NAMALWA (cell line): ENCODE measurements at regions not wholly inside any gene's neighbourhood (a gene's known extent, or its start where the extent isn't known, plus 50 kb on each side); places are given as distances from the start of the nearest gene placed in this dataset.

Experiments
- DNase-seq: peaks from one replicate; pipeline ENCODE4 v3.0.0-alpha.2; 2015; ENCODE audit warnings: low spot score

DNA sequence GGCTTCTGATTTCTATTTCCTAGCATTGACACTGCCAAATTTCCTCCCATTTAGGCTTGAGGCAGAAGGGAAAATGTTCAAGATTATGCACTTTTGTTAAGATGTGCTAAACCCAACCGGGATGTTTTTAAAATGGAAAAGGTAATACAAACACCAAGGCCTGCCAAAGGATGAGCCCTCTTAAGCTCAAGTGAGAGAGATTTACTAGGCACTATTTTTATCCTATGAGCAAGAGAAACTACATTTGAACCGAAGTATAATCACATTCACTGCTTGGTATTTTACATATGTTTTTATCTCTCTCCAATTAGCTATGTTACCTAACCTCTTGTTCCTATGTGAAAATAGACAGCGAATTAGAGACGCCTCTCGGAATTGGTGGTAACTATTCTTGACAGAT, 295.8 kb downstream of the GABRB3 start:
- no peak for DNase-seq

DNA sequence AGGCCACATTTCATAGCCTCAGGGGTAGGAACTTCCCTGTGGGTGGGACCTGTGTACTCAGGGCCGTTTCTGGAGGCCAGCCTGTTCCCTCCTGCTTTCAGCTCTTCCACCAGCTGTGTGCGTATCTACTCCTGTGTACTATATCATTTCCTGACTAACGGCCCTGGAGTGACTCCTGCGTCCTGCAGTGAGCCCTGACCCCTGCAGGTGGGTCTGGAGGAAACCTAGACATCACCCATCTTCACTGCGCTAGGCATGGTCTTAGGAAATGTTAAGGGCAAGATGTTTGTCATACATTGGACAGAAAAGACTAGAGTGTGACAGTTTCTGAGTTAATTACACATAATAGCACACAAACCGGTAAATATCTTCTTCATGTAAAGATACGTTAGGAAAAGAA, 297.3 kb downstream of the GABRB3 start:
- no peak for DNase-seq

GRCh38 chr15:26472661-26473060, 300.2 kb downstream of the GABRB3 start:
- no peak for DNase-seq

DNA sequence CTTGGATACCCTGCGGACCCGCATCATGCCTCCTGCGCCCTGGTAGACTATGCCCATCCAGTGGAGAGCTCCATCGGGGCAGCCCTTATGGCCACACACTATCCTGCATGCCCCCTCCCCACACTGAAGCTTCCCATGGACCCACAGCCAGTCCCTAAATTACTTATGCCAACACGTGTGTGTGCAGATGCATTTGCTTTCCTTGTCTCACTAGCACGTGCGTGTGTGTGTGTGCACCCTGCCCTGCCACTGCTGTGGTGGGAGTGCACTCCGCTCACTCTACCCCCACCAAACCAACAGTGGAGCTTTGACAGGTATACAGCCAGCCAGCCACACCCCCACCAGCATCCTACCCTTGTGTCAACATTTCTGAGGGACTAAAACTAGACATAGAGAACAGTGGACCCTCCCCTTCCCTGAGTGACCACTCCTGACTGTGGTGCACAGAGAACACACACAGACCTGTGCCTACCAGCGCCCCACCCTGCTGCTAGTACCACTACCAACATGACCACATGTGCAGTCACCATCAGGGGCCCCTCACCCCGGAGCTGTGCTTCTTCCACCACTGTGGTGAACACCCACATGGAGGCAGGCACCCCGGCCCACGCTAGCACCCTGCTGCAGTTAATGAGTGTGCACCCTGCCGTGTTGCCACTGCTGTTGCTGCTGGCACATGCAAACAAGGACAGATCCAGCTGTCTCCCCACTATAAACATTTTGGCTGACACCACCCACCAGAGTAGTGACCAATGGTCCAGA, 310.8 kb downstream of the GABRB3 start:
- DNase-seq: no peak

DNA sequence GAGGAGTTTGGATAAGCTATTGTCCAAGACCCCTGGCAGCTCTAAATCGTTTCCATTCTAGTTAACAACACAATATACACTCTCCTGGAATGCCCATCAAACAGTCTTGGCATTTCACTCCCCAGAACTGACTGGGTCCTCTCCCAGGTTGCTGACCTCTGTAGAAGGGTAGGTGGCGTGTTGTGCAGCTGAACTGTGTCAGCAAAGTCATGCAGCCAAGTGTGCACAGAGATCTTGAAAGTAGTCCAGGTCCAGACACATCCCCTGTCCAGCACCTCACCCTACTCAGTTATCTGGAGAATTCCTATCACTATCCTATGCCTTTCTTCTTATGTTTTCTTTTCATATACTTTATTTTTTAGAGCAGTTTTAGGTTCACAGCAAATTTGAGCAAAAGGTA, 312.7 kb downstream of the GABRB3 start:
- DNase-seq: no peak

GRCh38 chr15:26455828-26456227, 317.0 kb downstream of the GABRB3 start:
- no peak for DNase-seq

DNA sequence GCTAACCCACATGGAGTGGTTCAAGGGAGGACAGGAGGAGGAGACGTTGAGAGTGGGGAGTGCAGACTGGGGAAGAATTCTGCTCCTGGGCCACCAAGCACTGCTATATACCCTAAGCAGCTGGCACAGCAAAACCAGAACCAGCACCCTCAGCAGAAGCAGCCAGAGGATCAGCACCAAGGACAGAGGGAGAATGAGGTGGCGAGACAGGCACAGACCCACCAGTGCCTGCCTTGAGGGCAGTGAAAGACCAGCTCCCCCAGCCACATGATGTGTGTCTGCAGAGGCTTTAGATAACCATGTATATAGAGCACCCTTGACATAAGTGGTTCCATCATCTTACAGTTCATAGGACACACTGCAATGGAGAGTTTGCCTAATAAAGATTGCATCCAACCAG, 319.0 kb downstream of the GABRB3 start:
- no peak for DNase-seq

DNA sequence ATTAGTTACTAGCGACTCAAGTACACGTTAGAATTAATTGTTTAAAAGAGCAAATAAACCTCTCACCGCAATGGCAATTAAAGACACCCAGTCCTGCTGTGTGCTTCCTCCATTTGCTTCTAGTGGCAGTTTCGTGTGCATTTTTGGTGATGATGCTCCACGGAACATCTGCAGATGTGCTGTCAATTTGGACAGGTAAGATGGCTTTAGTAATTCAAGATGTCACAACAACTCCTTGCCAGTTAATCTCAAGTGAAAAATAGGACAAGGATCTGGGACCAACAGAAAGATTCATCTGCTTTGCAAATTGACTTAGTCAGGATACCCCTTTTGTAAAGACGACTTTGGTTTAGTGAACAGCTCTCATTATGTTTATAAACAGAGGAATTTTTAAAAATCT, 320.9 kb downstream of the GABRB3 start:
- DNase-seq: no peak

DNA sequence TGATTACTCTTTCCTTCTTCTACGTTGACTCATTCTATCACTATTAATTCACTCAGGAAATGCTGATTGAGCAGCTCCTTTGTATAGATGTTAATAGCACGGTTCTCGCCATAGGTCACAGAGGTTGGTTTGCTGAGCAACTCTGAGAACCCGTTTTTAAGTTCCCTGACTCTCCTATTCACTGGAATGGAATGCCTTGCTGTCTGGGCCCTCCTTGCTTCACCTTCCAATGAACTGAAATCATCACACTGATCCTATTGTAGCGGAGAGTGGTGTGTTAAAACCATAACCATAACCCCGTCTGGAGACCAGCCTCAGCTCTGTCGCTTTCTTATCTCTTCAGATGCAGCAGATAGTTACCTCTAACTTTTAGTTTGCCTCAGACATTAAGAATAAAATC, 323.6 kb downstream of the GABRB3 start:
- no peak for DNase-seq

GRCh38 chr15:26443321-26443720, 329.5 kb downstream of the GABRB3 start:
- DNase-seq: no peak

- DNase-seq: no peak
Measured at GRCh38 chr15:26442680-26443079, 330.2 kb downstream of the GABRB3 start.

DNA sequence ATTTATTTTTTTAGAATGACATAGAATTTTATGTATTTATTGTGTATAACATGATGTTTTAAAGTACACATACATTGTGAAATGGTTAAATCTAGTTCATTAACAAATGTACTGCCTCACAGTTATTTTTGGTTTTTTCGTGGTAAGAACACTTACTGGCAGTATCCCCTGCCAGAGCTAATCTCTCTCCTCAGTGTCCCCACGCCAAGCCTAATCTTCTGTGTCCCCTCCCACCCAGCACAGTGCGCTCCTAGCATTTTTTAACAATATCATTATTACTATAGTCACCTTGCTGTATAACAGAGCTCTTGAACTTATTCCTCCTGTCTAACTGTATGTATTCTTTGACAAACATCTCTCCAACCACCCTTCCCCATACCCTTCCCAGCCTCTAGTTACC, 333.2 kb downstream of the GABRB3 start:
- DNase-seq: no peak

GRCh38 chr15:26438718-26439117, 334.1 kb downstream of the GABRB3 start:
- peak; percentile 21 for DNase-seq

DNA sequence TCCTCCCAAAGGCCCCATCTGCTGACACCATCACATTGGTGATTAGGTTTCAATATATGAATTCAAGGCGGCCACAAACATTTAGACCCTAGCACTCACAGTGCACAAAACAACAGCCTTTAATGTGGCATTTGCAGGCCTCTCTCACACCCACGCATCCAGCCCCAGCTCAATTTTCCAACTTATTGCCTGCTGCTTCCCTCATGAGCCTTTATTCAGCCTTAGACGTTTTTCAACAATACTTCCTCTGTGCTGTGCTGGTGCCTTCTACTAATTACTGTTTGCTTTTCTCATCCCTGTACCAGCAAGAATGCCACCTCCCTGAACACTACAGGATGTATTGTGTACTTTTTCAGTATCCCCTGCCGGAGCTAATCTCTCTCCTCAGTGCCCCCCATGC, 334.6 kb downstream of the GABRB3 start:
- no peak for DNase-seq

- DNase-seq: no peak
Measured at GRCh38 chr15:26433818-26434217, 339.0 kb downstream of the GABRB3 start.

GRCh38 chr15:26433060-26433459, 339.8 kb downstream of the GABRB3 start:
- no peak for DNase-seq

DNA sequence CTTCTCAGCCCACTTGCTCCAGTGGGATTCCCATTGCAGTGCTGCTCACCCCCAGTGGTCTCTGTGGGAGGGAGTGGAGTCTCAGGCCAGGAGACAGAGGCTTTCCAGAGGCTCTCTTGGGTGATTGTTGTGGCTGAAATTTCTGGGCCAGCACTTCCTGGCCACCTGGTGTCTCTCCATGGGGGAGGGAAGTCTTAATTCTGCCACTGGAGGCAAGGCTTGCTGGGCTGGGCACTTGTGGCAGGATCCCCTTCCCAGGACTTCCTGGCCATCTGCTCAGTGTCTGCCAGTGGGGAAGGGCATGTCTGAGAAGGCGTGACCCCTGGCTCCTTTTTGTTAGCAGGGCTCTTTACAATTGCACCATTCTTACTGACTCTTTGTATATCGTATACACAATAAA, 351.8 kb downstream of the GABRB3 start:
- DNase-seq: no peak

- no peak for DNase-seq
Measured at GRCh38 chr15:26395624-26396023, 377.2 kb downstream of the GABRB3 start.

GRCh38 chr15:26394801-26395200, 378.1 kb downstream of the GABRB3 start:
- no peak for DNase-seq

GRCh38 chr15:26392956-26393355, 379.9 kb downstream of the GABRB3 start:
- DNase-seq: no peak

DNA sequence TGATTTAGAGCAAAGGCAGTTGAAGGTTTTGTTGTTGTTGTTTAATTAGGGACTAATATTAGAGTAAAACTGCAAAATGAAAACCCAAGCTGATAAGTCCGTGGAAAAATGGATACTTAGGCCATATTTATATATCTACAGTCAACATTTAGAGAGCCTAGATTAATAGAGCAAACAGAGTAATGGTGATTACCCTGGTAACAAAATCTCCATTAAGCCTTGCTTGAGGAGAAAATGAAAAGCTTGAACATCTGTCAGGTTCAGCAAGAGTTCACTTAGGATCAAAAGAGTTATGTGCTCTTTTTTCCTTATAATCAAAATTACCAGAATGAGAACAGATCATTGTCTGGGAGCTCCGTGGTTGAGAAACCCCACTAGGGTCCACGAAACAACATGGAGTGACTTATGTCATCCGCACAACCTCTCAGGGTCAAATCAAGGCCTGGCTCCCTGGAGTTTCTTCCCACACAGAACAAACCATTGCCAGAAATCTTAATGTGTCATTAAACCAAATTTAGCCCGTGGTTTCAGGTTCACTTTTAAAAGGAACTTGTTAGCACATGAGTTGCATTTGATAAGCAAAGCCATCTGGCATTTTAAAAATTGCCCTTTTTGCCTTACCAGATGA, 381.2 kb downstream of the GABRB3 start:
- DNase-seq: no peak

- DNase-seq: no peak
Measured at GRCh38 chr15:26382444-26383072, 390.3 kb downstream of the GABRB3 start.

GRCh38 chr15:26378304-26378703, 394.6 kb downstream of the GABRB3 start:
- DNase-seq: no peak

DNA sequence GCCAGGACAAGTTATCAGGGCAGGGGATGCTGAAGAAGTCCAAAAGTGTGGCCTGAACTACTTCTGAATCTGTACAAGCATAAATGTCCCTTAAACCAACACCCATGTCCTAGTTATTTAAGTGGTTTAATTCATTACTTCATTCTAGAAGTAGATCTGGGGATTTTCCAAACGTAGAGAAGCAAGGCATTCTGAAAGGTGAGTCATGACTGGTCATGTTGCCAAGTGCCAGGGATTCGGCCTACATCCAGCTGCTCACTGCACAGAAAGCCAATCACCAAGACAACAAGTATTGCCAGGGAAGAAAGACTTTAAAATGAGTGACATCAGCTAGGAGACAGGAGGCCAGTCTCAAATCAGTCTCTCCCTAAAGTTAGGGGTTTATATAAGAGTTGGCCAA, 396.6 kb downstream of the GABRB3 start:
- DNase-seq: no peak
